NCI-H748 (cell line): ENCODE measurements at regions not wholly inside any gene's neighbourhood (a gene's known extent, or its start where the extent isn't known, plus 50 kb on each side); places are given as distances from the start of the nearest gene placed in this dataset.

ENCODE experiments used
- DNase-seq: peaks from one replicate; lab custom pipeline; 2025; ENCODE audit not compliant: unreplicated experiment; lab: John Stamatoyannopoulos, UW

GRCh38 chr2:76464310-76464709 is 753.6 kb upstream of the GCFC2 start:
- DNase-seq = peak; percentile 1

GRCh38 chr2:76461431-76461830 is 750.7 kb upstream of the GCFC2 start:
- no peak for DNase-seq

GRCh38 chr2:76455910-76456309 is 745.2 kb upstream of the GCFC2 start:
- DNase-seq = no peak

GRCh38 chr2:76450024-76450475 is 739.3 kb upstream of the GCFC2 start:
- DNase-seq = no peak

GRCh38 chr2:76448956-76449355 is 738.2 kb upstream of the GCFC2 start:
- DNase-seq = no peak

- DNase-seq = no peak
Observed at GRCh38 chr2:76447294-76447693, 736.6 kb upstream of the GCFC2 start.

GRCh38 chr2:76446872-76447271 is 736.2 kb upstream of the GCFC2 start:
- no peak for DNase-seq

GRCh38 chr2:76445880-76446279 is 735.2 kb upstream of the GCFC2 start:
- DNase-seq = no peak

GRCh38 chr2:76444732-76445131 is 734.0 kb upstream of the GCFC2 start:
- DNase-seq = no peak

- no peak for DNase-seq
Observed at GRCh38 chr2:76437564-76437963, 726.8 kb upstream of the GCFC2 start.

GRCh38 chr2:76429374-76429773 is 718.7 kb upstream of the GCFC2 start:
- DNase-seq = no peak

GRCh38 chr2:76427452-76427851 is 716.7 kb upstream of the GCFC2 start:
- no peak for DNase-seq

GRCh38 chr2:76415821-76416220 is 705.1 kb upstream of the GCFC2 start:
- DNase-seq = no peak

- DNase-seq = no peak
Observed at GRCh38 chr2:76413436-76413835, 702.7 kb upstream of the GCFC2 start.

- DNase-seq = no peak
Observed at GRCh38 chr2:76406134-76406855, 695.6 kb upstream of the GCFC2 start.

GRCh38 chr2:76393356-76393755 is 682.6 kb upstream of the GCFC2 start:
- no peak for DNase-seq

GRCh38 chr2:76391678-76392077 is 681.0 kb upstream of the GCFC2 start:
- peak; percentile 19 for DNase-seq

GRCh38 chr2:76387294-76387693 is 676.6 kb upstream of the GCFC2 start:
- DNase-seq = no peak

GRCh38 chr2:76385943-76386342 is 675.2 kb upstream of the GCFC2 start:
- DNase-seq = no peak

- no peak for DNase-seq
Observed at GRCh38 chr2:76381624-76382023, 670.9 kb upstream of the GCFC2 start.

- no peak for DNase-seq
Observed at GRCh38 chr2:76378140-76378539, 667.4 kb upstream of the GCFC2 start.

GRCh38 chr2:76341439-76341838 is 630.7 kb upstream of the GCFC2 start:
- DNase-seq = no peak

GRCh38 chr2:76332871-76333270 is 622.2 kb upstream of the GCFC2 start:
- no peak for DNase-seq
